H9 (cell line): ENCODE measurements at regions not wholly inside any gene's neighbourhood (a gene's known extent, or its start where the extent isn't known, plus 50 kb on each side); places are given as distances from the start of the nearest gene placed in this dataset.
"Not testable (repeated sequence)": the region's sequence is repeated elsewhere in the genome, so short reads cannot be mapped to it uniquely, and the experiment has no call there.

Source experiments
- DNase-seq: peaks from one replicate; pipeline ENCODE4 v3.0.0-alpha.2; 2017
- H2AFZ ChIP-seq: one replicate; pipeline ENCODE4 v1.6.1; 2013; ENCODE audit warnings: mild to moderate bottlenecking, low read length, control low read depth, moderate library complexity
- H2AK5ac ChIP-seq: 2 replicates; pipeline ENCODE4 v1.6.1; 2013; ENCODE audit warnings: low read length, control low read depth, mixed read lengths; ENCODE audit not compliant: insufficient read length
- H2BK120ac ChIP-seq: one replicate; pipeline ENCODE4 v1.6.1; 2013; ENCODE audit warnings: low read depth, mild to moderate bottlenecking, low read length, control low read depth, inconsistent platforms; ENCODE audit not compliant: poor library complexity, severe bottlenecking
- H2BK12ac ChIP-seq: 2 replicates; pipeline ENCODE4 v1.6.1; 2013; ENCODE audit warnings: low read length, control low read depth, mixed read lengths, low read depth; ENCODE audit not compliant: insufficient read length
- H2BK15ac ChIP-seq: 2 replicates; pipeline ENCODE4 v1.6.1; 2013; ENCODE audit warnings: low read depth, low read length, control low read depth
- H2BK20ac ChIP-seq: one replicate; pipeline ENCODE4 v1.6.1; 2013; ENCODE audit warnings: low read depth, mild to moderate bottlenecking, low read length, control low read depth, inconsistent platforms; ENCODE audit not compliant: poor library complexity, severe bottlenecking
- H2BK5ac ChIP-seq: 2 replicates; pipeline ENCODE4 v1.6.1; 2013; ENCODE audit warnings: low read length, control low read depth, mixed read lengths; ENCODE audit not compliant: insufficient read length
- H3K14ac ChIP-seq: 2 replicates; pipeline ENCODE4 v1.6.1; 2013; ENCODE audit warnings: low read length, control low read depth; ENCODE audit not compliant: insufficient read depth
- H3K18ac ChIP-seq: 2 replicates; pipeline ENCODE4 v1.6.1; 2013; ENCODE audit warnings: low read depth, mild to moderate bottlenecking, mixed read lengths, low read length, control low read depth; ENCODE audit not compliant: insufficient read length
- H3K23ac ChIP-seq: 2 replicates; pipeline ENCODE4 v1.6.1; 2013; ENCODE audit warnings: low read length, control low read depth, mixed read lengths, low read depth; ENCODE audit not compliant: insufficient read length
- H3K23me2 ChIP-seq: 2 replicates; pipeline ENCODE4 v1.6.1; 2013; ENCODE audit warnings: low read depth, mild to moderate bottlenecking, mixed read lengths, low read length, control low read depth; ENCODE audit not compliant: insufficient read length, poor library complexity, severe bottlenecking
- H3K27ac ChIP-seq: 2 replicates; pipeline ENCODE4 v1.5.1; 2013; ENCODE audit warnings: low read length, control low read depth, mixed read lengths, low read depth; ENCODE audit not compliant: insufficient read length
- H3K27me3 ChIP-seq: 2 replicates; pipeline ENCODE4 v1.6.1; 2013; ENCODE audit warnings: low read length, control low read depth, inconsistent platforms; ENCODE audit not compliant: insufficient read depth
- H3K4ac ChIP-seq: 2 replicates; pipeline ENCODE4 v1.6.1; 2013; ENCODE audit warnings: low read depth, mild to moderate bottlenecking, control low read depth, inconsistent platforms, low read length, moderate library complexity
- H3K4me1 ChIP-seq: 2 replicates; pipeline ENCODE4 v1.6.1; 2013; ENCODE audit warnings: low read length, control low read depth, inconsistent platforms; ENCODE audit not compliant: insufficient read depth
- H3K4me2 ChIP-seq: 2 replicates; pipeline ENCODE4 v1.6.1; 2013; ENCODE audit warnings: low read length, control low read depth, mixed read lengths; ENCODE audit not compliant: insufficient read length, insufficient read depth
- H3K56ac ChIP-seq: 2 replicates; pipeline ENCODE4 v1.6.1; 2013; ENCODE audit warnings: low read depth, mild to moderate bottlenecking, mixed read lengths, low read length, control low read depth; ENCODE audit not compliant: insufficient read length
- H3K79me1 ChIP-seq: 2 replicates; pipeline ENCODE4 v1.6.1; 2013; ENCODE audit warnings: low read depth, mild to moderate bottlenecking, moderate library complexity, low read length, control low read depth, inconsistent platforms; ENCODE audit not compliant: insufficient read depth, poor library complexity, severe bottlenecking
- H3K79me2 ChIP-seq: 2 replicates; pipeline ENCODE4 v1.6.1; 2013; ENCODE audit warnings: low read length, control low read depth, inconsistent platforms; ENCODE audit not compliant: insufficient read depth
- H3K9ac ChIP-seq: 2 replicates; pipeline ENCODE4 v1.6.1; 2013; ENCODE audit warnings: low read length, control low read depth, mixed read lengths; ENCODE audit not compliant: insufficient read length; ENCODE audit errors: extremely low read depth
- H3K9me3 ChIP-seq: one replicate; pipeline ENCODE4 v1.6.1; 2013; ENCODE audit warnings: low read depth, low read length, inconsistent platforms; ENCODE audit not compliant: control insufficient read depth
- H3T11ph ChIP-seq: one replicate; pipeline ENCODE4 v1.6.1; 2013; ENCODE audit warnings: mild to moderate bottlenecking, low read length, control low read depth, inconsistent platforms
- H4K20me1 ChIP-seq: one replicate; pipeline ENCODE4 v1.6.1; 2013; ENCODE audit not compliant: control insufficient read depth, insufficient read length, insufficient read depth
- H4K5ac ChIP-seq: 2 replicates; pipeline ENCODE4 v1.6.1; 2013; ENCODE audit warnings: low read depth, mild to moderate bottlenecking, mixed read lengths, low read length, control low read depth; ENCODE audit not compliant: insufficient read length
- H4K8ac ChIP-seq: replicated peaks from 2 replicates; pipeline ENCODE4 v1.6.1; 2013; ENCODE audit warnings: low read length, control low read depth, mixed read lengths, low read depth; ENCODE audit not compliant: insufficient read length
- H4K91ac ChIP-seq: 2 replicates; pipeline ENCODE4 v1.6.1; 2013; ENCODE audit warnings: low read depth, mild to moderate bottlenecking, moderate library complexity, mixed read lengths, low read length, control low read depth; ENCODE audit not compliant: insufficient read length
- H3K27ac Mint-ChIP-seq, 3 experiments: 2 replicates in 2 of 3; 3 replicates in 1 of 3; pipeline ENCODE4 v1.8.0; 2020 to 2021; ENCODE audit warnings: mixed read lengths in 3 of 3, mild to moderate bottlenecking in 1 of 3, moderate library complexity in 1 of 3
- H3K27me3 Mint-ChIP-seq: 2 replicates; pipeline ENCODE4 v1.8.0; 2021; ENCODE audit warnings: low read depth, mild to moderate bottlenecking, moderate library complexity, mixed read lengths
- H3K36me3 Mint-ChIP-seq, 3 experiments: 2 replicates in 2 of 3; 3 replicates in 1 of 3; pipeline ENCODE4 v1.8.0; 2020 to 2021; ENCODE audit warnings: low read depth in 3 of 3, mixed read lengths in 3 of 3; ENCODE audit not compliant: insufficient read depth in 1 of 3
- H3K4me1 Mint-ChIP-seq, 2 experiments: 2 replicates each; pipeline ENCODE4 v1.8.0; 2020; ENCODE audit warnings: mixed read lengths in 2 of 2
- H3K4me3 Mint-ChIP-seq, 2 experiments: 2 replicates in 1 of 2; 3 replicates in 1 of 2; pipeline ENCODE4 v1.8.0; 2020 to 2021; ENCODE audit warnings: mild to moderate bottlenecking in 2 of 2, mixed read lengths in 2 of 2, moderate library complexity in 1 of 2
- H3K9me3 Mint-ChIP-seq, 2 experiments: 2 replicates in 1 of 2; 3 replicates in 1 of 2; pipeline ENCODE4 v1.8.0; 2020; ENCODE audit warnings: mild to moderate bottlenecking in 2 of 2, mixed read lengths in 2 of 2, moderate library complexity in 1 of 2
- WGBS: extraction: QIAGEN DNeasy Blood & Tissue Kit; methylation state at CpG from one replicate; pipeline ENCODE4 v1.1.7; 2013; ENCODE audit warnings: missing lambda C conversion rate, low lambda C conversion rate, mixed read lengths; ENCODE audit not compliant: insufficient read length; ENCODE audit errors: extremely low coverage; 5-methylcytosine and 5-hydroxymethylcytosine counted together
- TF ChIP-seq, protein P1 (sequence below): fragments of 200-600 bp; sonication (generic); conservative IDR thresholded peaks from 3 replicates; pipeline ENCODE4 v1.8.0; 2021; ENCODE audit warnings: antibody characterized with exemption, mild to moderate bottlenecking

GRCh38 chr1:30213936-30214335 is 509.4 kb downstream of the MATN1 start:
- Histone ChIP-seq H2AK5ac (no peak overlapping the region), H3K4me1 (no peaks in the 10 kb centered on the region), H2AFZ (no peak overlapping the region), H3K4ac (no peak overlapping the region), H3K27me3 (no peaks in the 10 kb centered on the region), H3K27ac (no peak overlapping the region), H3K4me2 (no peak overlapping the region), H3K18ac (no peak overlapping the region), H4K8ac (no peak overlapping the region), H4K91ac (no peak overlapping the region), H3K56ac (no peak overlapping the region), H3K23me2 (no peaks in the 10 kb centered on the region), H2BK15ac (no peak overlapping the region), H4K5ac (no peak overlapping the region), H2BK20ac (no peak overlapping the region), H3T11ph (no peak overlapping the region), H3K79me1 (no peaks in the 10 kb centered on the region), H3K14ac (no peak overlapping the region), H2BK120ac (no peak overlapping the region), H3K79me2 (no peaks in the 10 kb centered on the region), H2BK12ac (no peak overlapping the region), H3K9me3 (no peaks in the 10 kb centered on the region), H3K23ac (no peak overlapping the region), H3K9ac (no peak overlapping the region), H2BK5ac (no peak overlapping the region), H4K20me1 (no peaks in the 10 kb centered on the region)
- H3K27ac Mint-ChIP-seq: no peak overlapping the region
- peaks cover 0 to 4% of the 10 kb centered on the region in 2 experiments; a peak in 3 of 4 replicates for H3K4me1 Mint-ChIP-seq
- TF ChIP-seq, protein P1, sequence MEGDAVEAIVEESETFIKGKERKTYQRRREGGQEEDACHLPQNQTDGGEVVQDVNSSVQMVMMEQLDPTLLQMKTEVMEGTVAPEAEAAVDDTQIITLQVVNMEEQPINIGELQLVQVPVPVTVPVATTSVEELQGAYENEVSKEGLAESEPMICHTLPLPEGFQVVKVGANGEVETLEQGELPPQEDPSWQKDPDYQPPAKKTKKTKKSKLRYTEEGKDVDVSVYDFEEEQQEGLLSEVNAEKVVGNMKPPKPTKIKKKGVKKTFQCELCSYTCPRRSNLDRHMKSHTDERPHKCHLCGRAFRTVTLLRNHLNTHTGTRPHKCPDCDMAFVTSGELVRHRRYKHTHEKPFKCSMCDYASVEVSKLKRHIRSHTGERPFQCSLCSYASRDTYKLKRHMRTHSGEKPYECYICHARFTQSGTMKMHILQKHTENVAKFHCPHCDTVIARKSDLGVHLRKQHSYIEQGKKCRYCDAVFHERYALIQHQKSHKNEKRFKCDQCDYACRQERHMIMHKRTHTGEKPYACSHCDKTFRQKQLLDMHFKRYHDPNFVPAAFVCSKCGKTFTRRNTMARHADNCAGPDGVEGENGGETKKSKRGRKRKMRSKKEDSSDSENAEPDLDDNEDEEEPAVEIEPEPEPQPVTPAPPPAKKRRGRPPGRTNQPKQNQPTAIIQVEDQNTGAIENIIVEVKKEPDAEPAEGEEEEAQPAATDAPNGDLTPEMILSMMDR: no peak
- no CpG with 5 or more reads among the region's 7 CpGs for WGBS
- peaks cover 0 to 3% of the 10 kb centered on the region in 2 experiments; a peak in 1 of 5 replicates for H3K9me3 Mint-ChIP-seq
- no peaks in the 10 kb centered on the region for H3K36me3 Mint-ChIP-seq
- peaks cover 4% of the 10 kb centered on the region for H3K27me3 Mint-ChIP-seq
- DNase-seq: no peak
- no peak overlapping the region for H3K4me3 Mint-ChIP-seq

GRCh38 chr1:30207962-30208361 is 515.4 kb downstream of the MATN1 start:
- H3K9me3 Mint-ChIP-seq, H3K14ac ChIP-seq, H4K91ac ChIP-seq: not testable (repeated sequence)

More at GRCh38 chr1:30207962-30208361, 515.4 kb downstream of the MATN1 start:
- DNase-seq, H2BK15ac ChIP-seq, H4K5ac ChIP-seq, H3K36me3 Mint-ChIP-seq, H3K18ac ChIP-seq, H3K27ac Mint-ChIP-seq, H3K4ac ChIP-seq, H4K8ac ChIP-seq, H3K4me1 Mint-ChIP-seq, H3K56ac ChIP-seq, H2BK12ac ChIP-seq, H2BK5ac ChIP-seq, H3K23me2 ChIP-seq, H2BK120ac ChIP-seq, H3K27ac ChIP-seq, H3K27me3 ChIP-seq, H2AK5ac ChIP-seq, H3K79me2 ChIP-seq, H2AFZ ChIP-seq, H3K9ac ChIP-seq, H3K4me2 ChIP-seq, H3K4me3 Mint-ChIP-seq, H3K4me1 ChIP-seq, H3K9me3 ChIP-seq, H3K79me1 ChIP-seq, H3K27me3 Mint-ChIP-seq, H2BK20ac ChIP-seq, H4K20me1 ChIP-seq, H3T11ph ChIP-seq, H3K23ac ChIP-seq: not testable (repeated sequence)
- WGBS: 100% methylated on average over 1 of the region's 1 CpG
